Mesendoderm (in vitro differentiated cells): ENCODE measurements at regions not wholly inside any gene's neighbourhood (a gene's known extent, or its start where the extent isn't known, plus 50 kb on each side); places are given as distances from the start of the nearest gene placed in this dataset.

Experiments used
- DNase-seq: peaks from one replicate; pipeline ENCODE4 v3.0.0; 2013
- H2AK5ac ChIP-seq: 2 replicates; pipeline ENCODE4 v1.6.1; 2013; ENCODE audit warnings: low read length, inconsistent platforms
- H2BK120ac ChIP-seq: 2 replicates; pipeline ENCODE4 v1.6.1; 2013; ENCODE audit warnings: low read depth, mild to moderate bottlenecking, low read length, moderate library complexity, mixed read lengths
- H2BK15ac ChIP-seq: replicated peaks from 2 replicates; pipeline ENCODE4 v1.6.1; 2013; ENCODE audit warnings: low read depth, mild to moderate bottlenecking, moderate library complexity
- H2BK5ac ChIP-seq: 2 replicates; pipeline ENCODE4 v1.6.1; 2013; ENCODE audit warnings: low read length, inconsistent platforms
- H3K18ac ChIP-seq: 2 replicates; pipeline ENCODE4 v1.6.1; 2013; ENCODE audit warnings: mild to moderate bottlenecking, low read length, mixed read lengths
- H3K23ac ChIP-seq: one replicate; pipeline ENCODE4 v1.6.1; 2013; ENCODE audit warnings: low read length
- H3K27ac ChIP-seq: 2 replicates; pipeline ENCODE4 v1.5.1; 2013; ENCODE audit warnings: low read depth, mild to moderate bottlenecking, inconsistent platforms, low read length, moderate library complexity
- H3K27me3 ChIP-seq: 2 replicates; pipeline ENCODE4 v1.6.1; 2013; ENCODE audit warnings: low read length, control low read depth, mild to moderate bottlenecking, inconsistent platforms; ENCODE audit not compliant: insufficient read depth, poor library complexity
- H3K36me3 ChIP-seq: 2 replicates; pipeline ENCODE4 v1.6.1; 2013; ENCODE audit warnings: low read length, inconsistent platforms; ENCODE audit not compliant: control insufficient read depth, insufficient read depth
- H3K4ac ChIP-seq: one replicate; pipeline ENCODE4 v1.6.1; 2013; ENCODE audit warnings: low read depth, mild to moderate bottlenecking, low read length, moderate library complexity
- H3K4me1 ChIP-seq: 2 replicates; pipeline ENCODE4 v1.6.1; 2013; ENCODE audit warnings: low read depth, low read length, inconsistent platforms; ENCODE audit not compliant: control insufficient read depth
- H3K4me2 ChIP-seq: 2 replicates; pipeline ENCODE4 v1.6.1; 2013; ENCODE audit warnings: low read length
- H3K4me3 ChIP-seq: 2 replicates; pipeline ENCODE4 v1.5.1; 2013; ENCODE audit warnings: mild to moderate bottlenecking, low read length
- H3K56ac ChIP-seq: one replicate; pipeline ENCODE4 v1.6.1; 2013; ENCODE audit warnings: low read length
- H3K79me1 ChIP-seq: 2 replicates; pipeline ENCODE4 v1.6.1; 2013; ENCODE audit warnings: low read length, inconsistent platforms
- H3K79me2 ChIP-seq: 2 replicates; pipeline ENCODE4 v1.6.1; 2013; ENCODE audit warnings: mild to moderate bottlenecking, low read length; ENCODE audit not compliant: control insufficient read depth, insufficient read depth
- H3K9ac ChIP-seq: 2 replicates; pipeline ENCODE4 v1.6.1; 2013; ENCODE audit warnings: low read length, inconsistent platforms
- H4K5ac ChIP-seq: one replicate; pipeline ENCODE4 v1.6.1; 2013; ENCODE audit warnings: low read length
- H4K8ac ChIP-seq: one replicate; pipeline ENCODE4 v1.6.1; 2013; ENCODE audit warnings: low read depth, mild to moderate bottlenecking, control low read depth, low read length, moderate library complexity
- WGBS: extraction: QIAGEN DNeasy Blood & Tissue Kit; methylation state at CpG from one replicate; pipeline ENCODE4 v1.1.7; 2013; ENCODE audit warnings: low lambda C conversion rate, missing lambda C conversion rate; ENCODE audit not compliant: insufficient coverage; ENCODE audit errors: extremely low coverage; 5-methylcytosine and 5-hydroxymethylcytosine counted together

- Histone ChIP-seq H4K5ac (no peak overlapping the region), H2BK120ac (peak overlapping the region; percentile 28), H3K4ac (no peak overlapping the region), H2BK15ac (no peak overlapping the region), H4K8ac (no peak overlapping the region), H3K4me2 (no peak overlapping the region), H3K18ac (no peak overlapping the region), H3K79me1 (no peaks in the 10 kb centered on the region), H2AK5ac (no peak overlapping the region), H3K27ac (no peak overlapping the region), H2BK5ac (no peak overlapping the region), H3K4me1 (no peaks in the 10 kb centered on the region), H3K56ac (no peak overlapping the region), H3K36me3 (no peaks in the 10 kb centered on the region), H3K27me3 (no peaks in the 10 kb centered on the region), H3K79me2 (no peaks in the 10 kb centered on the region), H3K9ac (no peak overlapping the region), H3K23ac (no peak overlapping the region), H3K4me3 (no peak overlapping the region)
- WGBS: no CpG with 5 or more reads among the region's 3 CpGs
- peak; percentile 52 for DNase-seq
These were observed 208.4 kb upstream of the HDX start for GRCh38 chrX:84710611-84711010.

- H2AK5ac ChIP-seq: no peak overlapping the region
- H3K79me1 ChIP-seq: no peaks in the 10 kb centered on the region
- H3K36me3 ChIP-seq: no peaks in the 10 kb centered on the region
- no peaks in the 10 kb centered on the region for H3K79me2 ChIP-seq
- no peak overlapping the region for H4K8ac ChIP-seq
- H3K4ac ChIP-seq: no peak overlapping the region
- H4K5ac ChIP-seq: no peak overlapping the region
- no peak overlapping the region for H3K27ac ChIP-seq
- no peaks in the 10 kb centered on the region for H3K27me3 ChIP-seq
- H3K4me3 ChIP-seq: no peak overlapping the region
- no peak overlapping the region for H3K23ac ChIP-seq
- H3K9ac ChIP-seq: no peak overlapping the region
- H3K56ac ChIP-seq: no peak overlapping the region
- no peak overlapping the region for H2BK5ac ChIP-seq
- DNase-seq: no peak
- H3K4me2 ChIP-seq: no peak overlapping the region
- no peak overlapping the region for H3K18ac ChIP-seq
- no peak overlapping the region for H2BK15ac ChIP-seq
- H3K4me1 ChIP-seq: no peaks in the 10 kb centered on the region
- H2BK120ac ChIP-seq: no peak overlapping the region
- no CpG with 5 or more reads among the region's 2 CpGs for WGBS
These were observed 210.4 kb upstream of the HDX start for GRCh38 chrX:84712621-84713020.

- no peak overlapping the region for H3K23ac ChIP-seq
- no peak overlapping the region for H4K8ac ChIP-seq
- H3K27ac ChIP-seq: no peak overlapping the region
- no peak overlapping the region for H3K4me3 ChIP-seq
- no peak overlapping the region for H3K4me2 ChIP-seq
- H2BK120ac ChIP-seq: no peak overlapping the region
- no peaks in the 10 kb centered on the region for H3K36me3 ChIP-seq
- no peaks in the 10 kb centered on the region for H3K27me3 ChIP-seq
- H3K4me1 ChIP-seq: no peaks in the 10 kb centered on the region
- H3K56ac ChIP-seq: no peak overlapping the region
- DNase-seq: no peak
- H3K79me1 ChIP-seq: no peaks in the 10 kb centered on the region
- H3K79me2 ChIP-seq: no peaks in the 10 kb centered on the region
- H3K9ac ChIP-seq: no peak overlapping the region
- no peak overlapping the region for H2AK5ac ChIP-seq
- H4K5ac ChIP-seq: no peak overlapping the region
- no peak overlapping the region for H3K4ac ChIP-seq
- WGBS: no CpG with 5 or more reads among the region's 4 CpGs
- H3K18ac ChIP-seq: no peak overlapping the region
- H2BK15ac ChIP-seq: no peak overlapping the region
- no peak overlapping the region for H2BK5ac ChIP-seq
These were observed 213.1 kb upstream of the HDX start for GRCh38 chrX:84715315-84715714.

- WGBS: no CpG with 5 or more reads among the region's 2 CpGs
- H3K4me1 ChIP-seq: no peaks in the 10 kb centered on the region
These were observed 215.1 kb upstream of the HDX start for GRCh38 chrX:84717343-84717742.

GRCh38 chrX:84721416-84721815, 219.2 kb upstream of the HDX start:
- no peak overlapping the region for H4K8ac ChIP-seq

More at GRCh38 chrX:84717343-84717742, 215.1 kb upstream of the HDX start:
- no peak overlapping the region for H2AK5ac ChIP-seq
- no peak overlapping the region for H2BK5ac ChIP-seq
- H4K5ac ChIP-seq: no peak overlapping the region
- no peak overlapping the region for H3K4me3 ChIP-seq
- no peak overlapping the region for H3K56ac ChIP-seq
- H3K27me3 ChIP-seq: no peaks in the 10 kb centered on the region
- H3K79me2 ChIP-seq: no peaks in the 10 kb centered on the region
- DNase-seq: no peak
- no peak overlapping the region for H2BK120ac ChIP-seq
- no peak overlapping the region for H3K4ac ChIP-seq
- no peaks in the 10 kb centered on the region for H3K79me1 ChIP-seq
- no peak overlapping the region for H4K8ac ChIP-seq
- no peak overlapping the region for H3K4me2 ChIP-seq
- no peak overlapping the region for H3K27ac ChIP-seq
- no peak overlapping the region for H3K18ac ChIP-seq
- H3K9ac ChIP-seq: no peak overlapping the region
- H3K36me3 ChIP-seq: no peaks in the 10 kb centered on the region
- no peak overlapping the region for H2BK15ac ChIP-seq
- H3K23ac ChIP-seq: no peak overlapping the region

GRCh38 chrX:84724576-84724975, 222.3 kb upstream of the HDX start:
- Histone ChIP-seq H4K5ac (no peak overlapping the region), H2BK15ac (no peak overlapping the region), H3K18ac (no peak overlapping the region), H3K56ac (no peak overlapping the region), H4K8ac (no peak overlapping the region), H3K4me1 (no peaks in the 10 kb centered on the region), H3K4ac (no peak overlapping the region), H3K23ac (no peak overlapping the region), H2BK5ac (no peak overlapping the region), H3K27ac (no peak overlapping the region), H3K9ac (no peak overlapping the region), H3K79me2 (no peaks in the 10 kb centered on the region), H3K79me1 (no peaks in the 10 kb centered on the region), H2AK5ac (no peak overlapping the region), H2BK120ac (no peak overlapping the region), H3K27me3 (no peaks in the 10 kb centered on the region), H3K4me2 (no peak overlapping the region), H3K4me3 (no peak overlapping the region), H3K36me3 (no peaks in the 10 kb centered on the region)
- peak; percentile 21 for DNase-seq
- no CpG with 5 or more reads among the region's 5 CpGs for WGBS

More at GRCh38 chrX:84721416-84721815, 219.2 kb upstream of the HDX start:
- Histone ChIP-seq H3K27ac (no peak overlapping the region), H3K4me2 (no peak overlapping the region), H3K18ac (no peak overlapping the region), H3K79me2 (no peaks in the 10 kb centered on the region), H3K36me3 (no peaks in the 10 kb centered on the region), H3K4me1 (no peaks in the 10 kb centered on the region), H4K5ac (no peak overlapping the region), H3K4me3 (no peak overlapping the region), H2BK15ac (no peak overlapping the region), H3K79me1 (no peaks in the 10 kb centered on the region), H2BK120ac (no peak overlapping the region), H3K56ac (no peak overlapping the region), H2AK5ac (no peak overlapping the region), H3K9ac (no peak overlapping the region), H3K4ac (no peak overlapping the region), H3K23ac (no peak overlapping the region), H3K27me3 (no peaks in the 10 kb centered on the region), H2BK5ac (no peak overlapping the region)
- WGBS: no CpG with 5 or more reads among the region's 2 CpGs
- no peak for DNase-seq
